ENCODE measurements at regions not wholly inside any gene's neighbourhood (a gene's known extent, or its start where the extent isn't known, plus 50 kb on each side); places are given as distances from the start of the nearest gene placed in this dataset.

DNA sequence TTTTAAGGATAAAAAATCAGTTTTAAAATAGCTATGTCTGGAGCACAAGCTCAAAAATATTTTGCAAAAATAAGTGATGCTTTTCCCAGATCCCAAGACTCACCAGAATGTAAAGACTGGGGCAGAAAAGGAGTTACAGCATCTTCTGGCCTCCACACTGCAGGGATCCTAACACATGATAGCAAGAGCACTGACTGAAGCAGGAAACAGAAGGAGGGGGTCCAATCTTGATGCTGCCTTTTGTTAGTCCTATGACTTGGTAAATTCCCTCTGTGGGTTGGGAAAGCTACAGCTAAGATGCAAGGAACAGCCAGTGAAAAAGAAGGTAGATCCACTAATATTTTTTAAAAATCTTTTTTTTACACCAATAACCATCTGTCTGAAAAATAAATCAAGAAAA lies 54.2 kb upstream of the TNR start:
- RAD21 ChIA-PET (ENCODE audit: unreplicated experiment): no interaction called here
- H3K9ac ChIP-seq (ENCODE audit: control insufficient read depth, insufficient read depth, low read length): no peak overlapping the region
- in situ Hi-C loops (cut with MboI): no loop called here
- H3K9me3 ChIP-seq (replicated peaks; ENCODE audit: control insufficient read depth, insufficient read depth, low read length): no peaks in the 10 kb centered on the region
- no peak overlapping the region for H3K4me2 ChIP-seq (ENCODE audit: control insufficient read depth, insufficient read depth)
- FAIRE-seq (no peak), ATAC-seq (no peak), DNase-seq (ENCODE audit: low read depth, low spot score) (no peak)
- BruUV-seq (replicated peaks): no TSS peak
- H3K4me1 ChIP-seq (ENCODE audit: control insufficient read depth, insufficient read depth, low read length): no peaks in the 10 kb centered on the region
- no peak overlapping the region for H2AFZ ChIP-seq (ENCODE audit: control insufficient read depth, low read depth, low read length)
- POLR2A ChIA-PET: no interaction called here
- CTCF ChIA-PET: interaction anchor here (0.6 kb wide), 1 partner anchor 1285 kb away, joined by 3 read pairs; no protein-coding TSS in a partner anchor
- intact Hi-C loops (cut with micrococcal nuclease; ENCODE audit: unreplicated experiment): no loop called here
- H3K4me3 ChIP-seq: no peak overlapping the region
- H3K36me3 ChIP-seq (ENCODE audit: control insufficient read depth in 2 of 2, insufficient read depth in 2 of 2, low read length in 1 of 2): no peaks in the 10 kb centered on the region
- H3K27ac ChIP-seq (ENCODE audit: control insufficient read depth, insufficient read depth): no peak overlapping the region
- H3K27me3 ChIP-seq (replicated peaks in 1 of 2; ENCODE audit: control insufficient read depth in 2 of 2, insufficient read depth in 2 of 2, low read length in 1 of 2): peaks cover 0 to 1% of the 10 kb centered on the region in 2 experiments; a peak in 1 of 4 replicates
- H4K20me1 ChIP-seq (ENCODE audit: control insufficient read depth, insufficient read depth): no peaks in the 10 kb centered on the region
- H3K79me2 ChIP-seq (ENCODE audit: control insufficient read depth, insufficient read depth, low read length): no peaks in the 10 kb centered on the region
- SMC1A ChIA-PET (ENCODE audit: uncharacterized antibody, unreplicated experiment): interaction anchor here (0.5 kb wide), 1 partner anchor 1012 kb away, joined by 3 read pairs; no protein-coding TSS in a partner anchor
- no peak for TF ChIP-seq SMAD1 (IDR thresholded peaks at IDR 0.05; ENCODE audit: low read depth, partially characterized antibody)
- TF ChIP-seq, protein P1, sequence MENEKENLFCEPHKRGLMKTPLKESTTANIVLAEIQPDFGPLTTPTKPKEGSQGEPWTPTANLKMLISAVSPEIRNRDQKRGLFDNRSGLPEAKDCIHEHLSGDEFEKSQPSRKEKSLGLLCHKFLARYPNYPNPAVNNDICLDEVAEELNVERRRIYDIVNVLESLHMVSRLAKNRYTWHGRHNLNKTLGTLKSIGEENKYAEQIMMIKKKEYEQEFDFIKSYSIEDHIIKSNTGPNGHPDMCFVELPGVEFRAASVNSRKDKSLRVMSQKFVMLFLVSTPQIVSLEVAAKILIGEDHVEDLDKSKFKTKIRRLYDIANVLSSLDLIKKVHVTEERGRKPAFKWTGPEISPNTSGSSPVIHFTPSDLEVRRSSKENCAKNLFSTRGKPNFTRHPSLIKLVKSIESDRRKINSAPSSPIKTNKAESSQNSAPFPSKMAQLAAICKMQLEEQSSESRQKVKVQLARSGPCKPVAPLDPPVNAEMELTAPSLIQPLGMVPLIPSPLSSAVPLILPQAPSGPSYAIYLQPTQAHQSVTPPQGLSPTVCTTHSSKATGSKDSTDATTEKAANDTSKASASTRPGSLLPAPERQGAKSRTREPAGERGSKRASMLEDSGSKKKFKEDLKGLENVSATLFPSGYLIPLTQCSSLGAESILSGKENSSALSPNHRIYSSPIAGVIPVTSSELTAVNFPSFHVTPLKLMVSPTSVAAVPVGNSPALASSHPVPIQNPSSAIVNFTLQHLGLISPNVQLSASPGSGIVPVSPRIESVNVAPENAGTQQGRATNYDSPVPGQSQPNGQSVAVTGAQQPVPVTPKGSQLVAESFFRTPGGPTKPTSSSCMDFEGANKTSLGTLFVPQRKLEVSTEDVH (IDR thresholded peaks at IDR 0.05; ENCODE audit: low read depth, partially characterized antibody): no peak
- no peak for TF ChIP-seq EZH2 (IDR thresholded peaks at IDR 0.05; ENCODE audit: borderline replicate concordance, control insufficient read depth, low read depth, low read length)
- no peak for TF ChIP-seq RFX5 (IDR thresholded peaks at IDR 0.05; ENCODE audit: low read depth, low read length)
- TF ChIP-seq ZBED1 (IDR thresholded peaks at IDR 0.05; ENCODE audit: borderline replicate concordance): no peak
- no peak for TF ChIP-seq RAD21 (IDR thresholded peaks at IDR 0.05; ENCODE audit: insufficient read depth, low read depth, low read length)
- TF ChIP-seq YY1 (IDR thresholded peaks at IDR 0.05; ENCODE audit: low read depth, low read length): no peak
- no peak for TF ChIP-seq FOXK2 (IDR thresholded peaks at IDR 0.05)
- no peak for TF ChIP-seq TCF3 (IDR thresholded peaks at IDR 0.05; ENCODE audit: borderline replicate concordance, insufficient read depth, low read depth, low read length)
- TF ChIP-seq KLF5 (IDR thresholded peaks at IDR 0.05; ENCODE audit: partially characterized antibody): no peak
- TF ChIP-seq, protein P2, sequence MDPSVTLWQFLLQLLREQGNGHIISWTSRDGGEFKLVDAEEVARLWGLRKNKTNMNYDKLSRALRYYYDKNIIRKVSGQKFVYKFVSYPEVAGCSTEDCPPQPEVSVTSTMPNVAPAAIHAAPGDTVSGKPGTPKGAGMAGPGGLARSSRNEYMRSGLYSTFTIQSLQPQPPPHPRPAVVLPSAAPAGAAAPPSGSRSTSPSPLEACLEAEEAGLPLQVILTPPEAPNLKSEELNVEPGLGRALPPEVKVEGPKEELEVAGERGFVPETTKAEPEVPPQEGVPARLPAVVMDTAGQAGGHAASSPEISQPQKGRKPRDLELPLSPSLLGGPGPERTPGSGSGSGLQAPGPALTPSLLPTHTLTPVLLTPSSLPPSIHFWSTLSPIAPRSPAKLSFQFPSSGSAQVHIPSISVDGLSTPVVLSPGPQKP (IDR thresholded peaks at IDR 0.05; ENCODE audit: low read depth, low read length): no peak
- no peak for TF ChIP-seq SMC3 (IDR thresholded peaks at IDR 0.05; ENCODE audit: borderline replicate concordance, low read length)
- TF ChIP-seq BCL11A (IDR thresholded peaks at IDR 0.05; ENCODE audit: low read depth, low read length): no peak
- TF ChIP-seq ZNF274 (IDR thresholded peaks at IDR 0.05; ENCODE audit: insufficient read depth, insufficient read length): no peak
- TF ChIP-seq BACH1 (IDR thresholded peaks at IDR 0.05; ENCODE audit: borderline replicate concordance): no peak
- TF ChIP-seq, protein P3, sequence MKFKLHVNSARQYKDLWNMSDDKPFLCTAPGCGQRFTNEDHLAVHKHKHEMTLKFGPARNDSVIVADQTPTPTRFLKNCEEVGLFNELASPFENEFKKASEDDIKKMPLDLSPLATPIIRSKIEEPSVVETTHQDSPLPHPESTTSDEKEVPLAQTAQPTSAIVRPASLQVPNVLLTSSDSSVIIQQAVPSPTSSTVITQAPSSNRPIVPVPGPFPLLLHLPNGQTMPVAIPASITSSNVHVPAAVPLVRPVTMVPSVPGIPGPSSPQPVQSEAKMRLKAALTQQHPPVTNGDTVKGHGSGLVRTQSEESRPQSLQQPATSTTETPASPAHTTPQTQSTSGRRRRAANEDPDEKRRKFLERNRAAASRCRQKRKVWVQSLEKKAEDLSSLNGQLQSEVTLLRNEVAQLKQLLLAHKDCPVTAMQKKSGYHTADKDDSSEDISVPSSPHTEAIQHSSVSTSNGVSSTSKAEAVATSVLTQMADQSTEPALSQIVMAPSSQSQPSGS (IDR thresholded peaks at IDR 0.05; ENCODE audit: low read length): no peak
- TF ChIP-seq, protein P4, sequence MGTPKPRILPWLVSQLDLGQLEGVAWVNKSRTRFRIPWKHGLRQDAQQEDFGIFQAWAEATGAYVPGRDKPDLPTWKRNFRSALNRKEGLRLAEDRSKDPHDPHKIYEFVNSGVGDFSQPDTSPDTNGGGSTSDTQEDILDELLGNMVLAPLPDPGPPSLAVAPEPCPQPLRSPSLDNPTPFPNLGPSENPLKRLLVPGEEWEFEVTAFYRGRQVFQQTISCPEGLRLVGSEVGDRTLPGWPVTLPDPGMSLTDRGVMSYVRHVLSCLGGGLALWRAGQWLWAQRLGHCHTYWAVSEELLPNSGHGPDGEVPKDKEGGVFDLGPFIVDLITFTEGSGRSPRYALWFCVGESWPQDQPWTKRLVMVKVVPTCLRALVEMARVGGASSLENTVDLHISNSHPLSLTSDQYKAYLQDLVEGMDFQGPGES (IDR thresholded peaks at IDR 0.05): no peak
- TF ChIP-seq DPF2 (IDR thresholded peaks at IDR 0.05): no peak
- TF ChIP-seq WRNIP1 (IDR thresholded peaks at IDR 0.05; ENCODE audit: borderline replicate concordance, low read depth, low read length): no peak
